ENCODE measurements at regions not wholly inside any gene's neighbourhood (a gene's known extent, or its start where the extent isn't known, plus 50 kb on each side); places are given as distances from the start of the nearest gene placed in this dataset.

- Histone ChIP-seq H3K36me3 (no peaks in the 10 kb centered on the region), H3K4me1 (no peaks in the 10 kb centered on the region), H3K27me3 (no peaks in the 10 kb centered on the region), H3K4me3 (no peak overlapping the region), H3K9me3 (no peaks in the 10 kb centered on the region), H3K27ac (no peak overlapping the region)
- intact Hi-C loops (cut with DNase I; ENCODE audit: low total_unique reads), result no loop called here
- DNase-seq (ENCODE audit: low spot score in 2 of 2), result no peak
- TF ChIP-seq POLR2A (IDR thresholded peaks at IDR 0.05) (no peak), CTCF (IDR thresholded peaks at IDR 0.05) (no peak), POLR2AphosphoS5 (IDR thresholded peaks at IDR 0.05) (no peak)
Observed at GRCh38 chr4:34826660-34827059, 1417.7 kb downstream of the ARAP2 start.

GRCh38 chr4:34845926-34846325 lies 1398.4 kb downstream of the ARAP2 start:
- DNase-seq (ENCODE audit: low spot score in 2 of 2), result no peak
- Histone ChIP-seq H3K27me3 (no peaks in the 10 kb centered on the region), H3K36me3 (peaks cover 7% of the 10 kb centered on the region), H3K4me3 (no peak overlapping the region), H3K27ac (no peak overlapping the region), H3K4me1 (no peaks in the 10 kb centered on the region), H3K9me3 (no peaks in the 10 kb centered on the region)
- intact Hi-C loops (cut with DNase I; ENCODE audit: low total_unique reads), result no loop called here
- TF ChIP-seq POLR2AphosphoS5 (IDR thresholded peaks at IDR 0.05), result no peak
- no peak for TF ChIP-seq CTCF (IDR thresholded peaks at IDR 0.05)
- TF ChIP-seq POLR2A (IDR thresholded peaks at IDR 0.05), result no peak

GRCh38 chr4:34850421-34850820 lies 1393.9 kb downstream of the ARAP2 start:
- Histone ChIP-seq H3K9me3 (no peaks in the 10 kb centered on the region), H3K27ac (no peak overlapping the region), H3K36me3 (no peaks in the 10 kb centered on the region), H3K4me1 (no peaks in the 10 kb centered on the region), H3K27me3 (no peaks in the 10 kb centered on the region), H3K4me3 (no peak overlapping the region)
- TF ChIP-seq POLR2AphosphoS5 (IDR thresholded peaks at IDR 0.05) (no peak), CTCF (IDR thresholded peaks at IDR 0.05) (no peak), POLR2A (IDR thresholded peaks at IDR 0.05) (no peak)
- DNase-seq (ENCODE audit: low spot score in 2 of 2), result no peak
- intact Hi-C loops (cut with DNase I; ENCODE audit: low total_unique reads), result no loop called here

- no peak for TF ChIP-seq POLR2AphosphoS5 (IDR thresholded peaks at IDR 0.05)
- TF ChIP-seq CTCF (IDR thresholded peaks at IDR 0.05), result no peak
- no peak for TF ChIP-seq POLR2A (IDR thresholded peaks at IDR 0.05)
- intact Hi-C loops (cut with DNase I; ENCODE audit: low total_unique reads), result no loop called here
- no peak for DNase-seq (ENCODE audit: low spot score in 2 of 2)
Observed at GRCh38 chr4:34850968-34851367, 1393.3 kb downstream of the ARAP2 start.

GRCh38 chr4:34851411-34851810 lies 1392.9 kb downstream of the ARAP2 start:
- no peaks in the 10 kb centered on the region for H3K27me3 ChIP-seq
- no peak overlapping the region for H3K4me3 ChIP-seq
- no peaks in the 10 kb centered on the region for H3K36me3 ChIP-seq
- no peaks in the 10 kb centered on the region for H3K9me3 ChIP-seq
- H3K4me1 ChIP-seq, result no peaks in the 10 kb centered on the region
- no peak for DNase-seq (ENCODE audit: low spot score in 2 of 2)
- no peak overlapping the region for H3K27ac ChIP-seq
- no peak for TF ChIP-seq POLR2AphosphoS5 (IDR thresholded peaks at IDR 0.05)
- no peak for TF ChIP-seq CTCF (IDR thresholded peaks at IDR 0.05)
- no peak for TF ChIP-seq POLR2A (IDR thresholded peaks at IDR 0.05)
- intact Hi-C loops (cut with DNase I; ENCODE audit: low total_unique reads), result no loop called here

More at GRCh38 chr4:34850968-34851367, 1393.3 kb downstream of the ARAP2 start:
- no peaks in the 10 kb centered on the region for H3K36me3 ChIP-seq
- H3K9me3 ChIP-seq, result no peaks in the 10 kb centered on the region
- no peaks in the 10 kb centered on the region for H3K27me3 ChIP-seq
- no peak overlapping the region for H3K27ac ChIP-seq
- no peaks in the 10 kb centered on the region for H3K4me1 ChIP-seq
- H3K4me3 ChIP-seq, result no peak overlapping the region
